ENCODE measurements at regions not wholly inside any gene's neighbourhood (a gene's known extent, or its start where the extent isn't known, plus 50 kb on each side); places are given as distances from the start of the nearest gene placed in this dataset.

DNA sequence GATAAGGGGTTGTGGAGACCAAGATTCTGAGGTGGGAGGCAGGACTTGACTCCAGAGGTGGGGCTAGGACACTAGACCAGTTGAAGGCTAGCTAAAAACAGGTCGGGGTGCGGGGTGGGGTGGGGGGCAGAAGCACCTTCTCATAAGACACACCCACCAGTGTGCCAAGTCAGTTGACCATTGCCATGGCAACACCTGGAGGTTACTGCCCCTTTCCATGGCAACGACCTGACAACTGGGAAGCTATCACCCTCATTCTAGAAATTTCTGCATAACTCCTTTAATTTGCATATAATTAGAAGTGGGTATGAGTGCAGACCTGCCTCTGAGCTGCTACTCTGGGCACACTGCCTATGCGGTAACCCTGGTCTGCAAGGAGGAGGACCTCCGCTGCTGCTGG lies 53.9 kb upstream of the ALOX12 start:
- DNase-seq = no peak

DNA sequence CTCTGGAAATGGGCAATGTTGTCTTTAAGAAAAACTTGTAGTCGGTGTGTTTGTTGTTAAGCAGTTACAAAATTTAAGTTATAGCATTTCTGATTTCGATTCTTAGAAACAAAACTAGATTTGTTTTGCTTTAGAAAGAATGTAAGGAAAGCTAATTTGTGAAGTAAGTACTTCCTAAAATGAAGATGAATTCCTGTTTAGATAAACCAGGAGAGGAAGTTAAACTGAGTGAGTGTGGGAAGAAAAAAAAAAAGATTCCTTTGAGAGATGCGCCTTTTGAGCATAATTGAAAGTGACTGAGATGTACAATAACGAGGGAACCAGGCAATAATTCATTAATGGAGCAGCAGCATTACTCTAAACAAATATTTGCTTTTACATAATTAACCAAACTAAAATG lies 52.4 kb upstream of the ALOX12 start:
- no peak for DNase-seq

Measured in RPMI8226 (cell line).